Astrocyte of the cerebellum (primary cell): ENCODE measurements at regions not wholly inside any gene's neighbourhood (a gene's known extent, or its start where the extent isn't known, plus 50 kb on each side); places are given as distances from the start of the nearest gene placed in this dataset.

Experiments
- DNase-seq: peaks from one replicate; pipeline ENCODE4 v3.0.0-alpha.2; 2011; ENCODE audit warnings: low read depth
- H3K4me3 ChIP-seq: 2 replicates; pipeline ENCODE4 v1.5.1; 2011; ENCODE audit warnings: mild to moderate bottlenecking, low read depth, low read length, moderate library complexity
- in situ Hi-C: cut with HindIII; loops from 2 replicates; pipeline ENCODE4 v1.10.0; 2017; ENCODE audit warnings: low sequenced_read_pairs
- TF ChIP-seq, protein P1 (sequence below): IDR thresholded peaks from 2 replicates; pipeline ENCODE4 v1.5.1; 2012; ENCODE audit warnings: low read length, low read depth, moderate library complexity, mild to moderate bottlenecking; ENCODE audit errors: missing control alignments

DNA sequence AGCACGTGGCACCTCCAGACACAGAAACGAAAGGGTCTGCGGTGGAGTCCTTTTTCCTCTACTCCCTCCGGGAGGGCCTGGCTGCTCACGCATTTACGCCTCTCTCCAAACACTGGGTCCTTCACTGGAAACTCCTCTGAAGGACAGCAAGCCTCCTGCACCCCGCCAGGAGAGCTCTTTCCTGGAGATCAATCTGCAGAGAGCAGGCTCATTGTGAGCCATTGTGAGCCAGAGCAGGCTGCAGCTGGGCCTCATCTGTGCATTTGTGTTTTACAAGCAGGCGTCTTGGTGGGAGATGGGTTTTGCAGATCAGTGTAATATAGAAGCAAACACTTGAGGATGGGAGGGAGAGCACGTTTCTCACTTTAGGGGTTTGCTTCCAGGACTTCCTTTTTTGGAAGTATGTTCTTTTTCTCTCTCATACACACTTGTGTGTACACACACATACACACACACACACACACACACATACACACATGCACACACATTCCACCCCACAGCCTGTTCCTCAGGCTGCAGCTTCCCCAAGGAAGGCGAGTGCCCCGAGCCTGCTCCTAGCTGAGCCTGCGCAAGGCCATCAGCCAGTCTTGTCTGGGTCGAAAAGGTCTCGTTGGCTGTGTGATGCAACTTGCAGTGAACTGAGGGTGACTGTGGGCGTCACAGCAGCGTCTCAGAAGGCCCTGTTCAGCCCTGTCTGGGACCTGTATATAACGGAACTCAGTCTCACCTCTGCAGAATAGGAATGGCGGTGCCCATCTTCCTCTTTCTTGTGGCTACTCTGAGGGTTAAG lies 163.5 kb downstream of the GLI2 start:
- TF ChIP-seq, protein P1, sequence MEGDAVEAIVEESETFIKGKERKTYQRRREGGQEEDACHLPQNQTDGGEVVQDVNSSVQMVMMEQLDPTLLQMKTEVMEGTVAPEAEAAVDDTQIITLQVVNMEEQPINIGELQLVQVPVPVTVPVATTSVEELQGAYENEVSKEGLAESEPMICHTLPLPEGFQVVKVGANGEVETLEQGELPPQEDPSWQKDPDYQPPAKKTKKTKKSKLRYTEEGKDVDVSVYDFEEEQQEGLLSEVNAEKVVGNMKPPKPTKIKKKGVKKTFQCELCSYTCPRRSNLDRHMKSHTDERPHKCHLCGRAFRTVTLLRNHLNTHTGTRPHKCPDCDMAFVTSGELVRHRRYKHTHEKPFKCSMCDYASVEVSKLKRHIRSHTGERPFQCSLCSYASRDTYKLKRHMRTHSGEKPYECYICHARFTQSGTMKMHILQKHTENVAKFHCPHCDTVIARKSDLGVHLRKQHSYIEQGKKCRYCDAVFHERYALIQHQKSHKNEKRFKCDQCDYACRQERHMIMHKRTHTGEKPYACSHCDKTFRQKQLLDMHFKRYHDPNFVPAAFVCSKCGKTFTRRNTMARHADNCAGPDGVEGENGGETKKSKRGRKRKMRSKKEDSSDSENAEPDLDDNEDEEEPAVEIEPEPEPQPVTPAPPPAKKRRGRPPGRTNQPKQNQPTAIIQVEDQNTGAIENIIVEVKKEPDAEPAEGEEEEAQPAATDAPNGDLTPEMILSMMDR = no peak
- H3K4me3 ChIP-seq = no peak overlapping the region
- no peak for DNase-seq
- in situ Hi-C loops = no loop called here

DNA sequence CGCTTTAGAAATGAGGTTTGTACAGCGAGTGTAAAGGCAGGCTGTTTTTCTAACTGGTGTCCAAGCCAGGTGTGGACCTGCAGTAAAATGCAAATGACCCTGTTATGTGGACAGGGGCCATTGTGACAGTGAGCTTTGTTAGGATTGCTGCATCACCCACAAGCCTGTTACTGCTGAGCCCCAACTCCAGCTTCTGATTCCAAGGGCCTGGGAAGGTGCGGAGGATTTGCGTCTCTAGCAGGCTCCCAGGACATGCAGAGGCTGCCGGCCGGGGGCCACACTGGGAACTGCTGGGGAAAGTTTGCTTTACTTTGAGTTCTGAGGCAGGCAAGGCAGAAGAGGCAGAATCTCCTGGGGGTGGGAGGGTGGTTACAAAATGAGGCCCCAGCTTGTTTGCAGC lies 164.1 kb downstream of the GLI2 start:
- H3K4me3 ChIP-seq = no peak overlapping the region
- TF ChIP-seq, protein P1 = no peak
- in situ Hi-C loops = no loop called here
- DNase-seq = no peak

DNA sequence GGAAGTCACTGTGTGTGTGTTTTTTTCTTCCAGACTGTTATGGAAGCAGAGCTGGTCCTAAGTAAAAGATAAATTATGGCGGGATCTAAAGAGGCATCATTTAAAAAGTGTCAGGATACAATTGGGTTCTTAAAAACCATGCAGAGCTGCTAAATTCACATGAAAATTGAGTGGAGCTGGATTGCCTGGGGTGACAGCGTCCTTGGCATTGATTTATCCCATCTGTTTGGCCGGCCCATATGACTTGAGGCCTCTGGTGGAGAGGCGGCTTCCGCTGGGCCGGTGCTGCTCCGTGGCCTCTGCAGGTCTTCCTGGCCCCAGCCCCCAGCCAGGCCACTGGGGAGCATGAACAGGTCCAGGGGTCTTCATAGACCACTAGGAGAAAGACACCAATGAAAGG lies 165.5 kb downstream of the GLI2 start:
- no peak overlapping the region for H3K4me3 ChIP-seq
- DNase-seq = no peak
- in situ Hi-C loops = no loop called here
- TF ChIP-seq, protein P1 = no peak

DNA sequence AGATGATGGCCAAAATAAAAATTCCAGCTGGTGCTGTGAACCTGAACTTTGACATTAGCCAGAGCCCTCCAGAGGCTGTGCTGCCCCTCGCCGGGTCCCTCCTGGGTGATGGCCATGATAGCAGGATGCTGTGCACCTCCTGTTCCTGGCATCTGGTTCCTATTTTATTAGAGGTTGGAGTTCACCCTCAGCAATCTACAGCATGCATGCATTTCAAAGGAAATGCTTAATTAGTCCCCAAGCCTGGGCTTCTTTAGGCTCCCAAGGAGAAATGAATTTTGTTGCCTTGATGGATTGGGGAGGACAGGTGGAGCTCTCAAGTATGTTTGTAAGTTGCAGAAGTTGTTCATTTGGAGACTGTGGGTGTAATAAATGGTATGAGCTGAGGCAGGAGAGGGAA lies 166.9 kb downstream of the GLI2 start:
- DNase-seq = no peak
- TF ChIP-seq, protein P1 = no peak
- no peak overlapping the region for H3K4me3 ChIP-seq
- in situ Hi-C loops = no loop called here

DNA sequence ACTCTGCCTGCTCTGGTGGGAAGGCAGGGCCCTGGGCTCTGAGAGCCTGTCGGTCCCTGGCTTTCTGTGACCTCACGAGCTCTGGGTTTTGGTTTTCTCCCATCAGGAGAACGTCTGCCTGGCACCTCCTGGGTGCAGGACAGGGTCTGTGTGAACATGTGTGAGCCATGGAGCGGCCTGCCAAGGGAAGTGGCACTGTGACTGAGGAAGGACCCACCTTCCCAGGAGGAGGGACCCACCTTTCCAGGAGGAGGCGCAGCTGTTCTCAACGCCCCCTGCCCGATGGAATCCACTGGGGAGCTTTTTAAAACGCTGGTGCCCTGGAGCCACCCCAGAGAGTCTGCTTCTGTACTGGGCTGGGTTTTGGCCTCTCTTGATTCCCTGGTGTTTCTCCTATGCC lies 168.7 kb downstream of the GLI2 start:
- H3K4me3 ChIP-seq = no peak overlapping the region
- in situ Hi-C loops = no loop called here
- DNase-seq = no peak
- TF ChIP-seq, protein P1 = no peak

DNA sequence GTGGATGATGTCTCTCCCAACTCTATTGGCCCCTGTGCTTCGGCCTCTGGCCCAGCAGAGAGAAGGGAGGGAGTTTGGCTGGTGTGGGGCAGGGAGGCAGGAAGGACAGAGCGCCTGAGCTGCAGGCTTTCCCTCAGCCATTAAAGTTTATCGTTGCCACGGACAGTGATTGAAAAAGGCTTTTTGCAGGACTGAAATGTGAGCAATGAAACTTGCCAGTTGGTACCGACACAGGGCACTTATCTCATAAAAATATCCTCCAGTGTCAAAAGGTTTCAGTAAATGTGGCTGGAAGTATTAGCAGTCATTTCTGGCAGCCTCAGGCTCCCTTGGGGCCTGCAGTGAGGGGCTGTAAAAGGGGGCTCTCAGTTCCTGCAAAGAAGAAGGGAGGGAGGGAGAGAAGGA lies 169.2 kb downstream of the GLI2 start:
- DNase-seq = no peak

More for the DNA sequence above, 169.2 kb downstream of the GLI2 start:
- TF ChIP-seq, protein P1 = no peak
- H3K4me3 ChIP-seq = no peak overlapping the region
- in situ Hi-C loops = no loop called here
